ENCODE measurements at regions not wholly inside any gene's neighbourhood (a gene's known extent, or its start where the extent isn't known, plus 50 kb on each side); places are given as distances from the start of the nearest gene placed in this dataset.

- BruUV-seq (replicated peaks) = no TSS peak
- Mint-ChIP-seq H3K27ac (ENCODE audit: unreplicated experiment) (no peak overlapping the region), H3K4me1 (ENCODE audit: low read depth, unreplicated experiment) (no peaks in the 10 kb centered on the region), H3K27me3 (ENCODE audit: insufficient read depth, unreplicated experiment) (no peaks in the 10 kb centered on the region), H3K9me3 (ENCODE audit: unreplicated experiment) (no peaks in the 10 kb centered on the region), H3K36me3 (ENCODE audit: insufficient read depth, unreplicated experiment) (no peaks in the 10 kb centered on the region), H3K4me3 (ENCODE audit: unreplicated experiment) (no peak overlapping the region)
- DNase-seq = no peak
- CTCF ChIA-PET = no interaction called here
- POLR2A ChIA-PET = no interaction called here
- Histone ChIP-seq H3K4me1 (no peaks in the 10 kb centered on the region), H3K4me3 (ENCODE audit: low read depth, low read length) (no peak overlapping the region), H3K36me3 (ENCODE audit: control insufficient read depth, insufficient read depth, low read length) (no peaks in the 10 kb centered on the region), H3K9me3 (no peaks in the 10 kb centered on the region), H3K27me3 (replicated peaks; ENCODE audit: control insufficient read depth, insufficient read depth, low read length) (no peaks in the 10 kb centered on the region)
- TF ChIP-seq CTCF (IDR thresholded peaks at IDR 0.05; ENCODE audit: insufficient read depth in 1 of 2, low read depth in 1 of 2, low read length in 1 of 2, severe bottlenecking in 1 of 2, unreplicated experiment in 1 of 2) = no peak
- intact Hi-C loops (cut with micrococcal nuclease; ENCODE audit: unreplicated experiment) = no loop called here
Observed at GRCh38 chr1:238408737-238409136, 518.0 kb upstream of the ZP4 start.

GRCh38 chr1:238406098-238406860, 515.6 kb upstream of the ZP4 start:
- ChIA-PET CTCF (no interaction called here), POLR2A (no interaction called here)
- Mint-ChIP-seq H3K36me3 (ENCODE audit: insufficient read depth, unreplicated experiment) (no peaks in the 10 kb centered on the region), H3K4me3 (ENCODE audit: unreplicated experiment) (no peak overlapping the region), H3K4me1 (ENCODE audit: low read depth, unreplicated experiment) (no peaks in the 10 kb centered on the region), H3K27ac (ENCODE audit: unreplicated experiment) (no peak overlapping the region), H3K9me3 (ENCODE audit: unreplicated experiment) (no peaks in the 10 kb centered on the region), H3K27me3 (ENCODE audit: insufficient read depth, unreplicated experiment) (no peaks in the 10 kb centered on the region)
- Histone ChIP-seq H3K36me3 (ENCODE audit: control insufficient read depth, insufficient read depth, low read length) (no peaks in the 10 kb centered on the region), H3K4me1 (no peaks in the 10 kb centered on the region), H3K9me3 (no peaks in the 10 kb centered on the region), H3K4me3 (ENCODE audit: low read depth, low read length) (no peak overlapping the region), H3K27me3 (replicated peaks; ENCODE audit: control insufficient read depth, insufficient read depth, low read length) (no peaks in the 10 kb centered on the region)
- DNase-seq = no peak
- intact Hi-C loops (cut with micrococcal nuclease; ENCODE audit: unreplicated experiment) = no loop called here
- no peak for TF ChIP-seq CTCF (IDR thresholded peaks at IDR 0.05; ENCODE audit: insufficient read depth in 1 of 2, low read depth in 1 of 2, low read length in 1 of 2, severe bottlenecking in 1 of 2, unreplicated experiment in 1 of 2)
- BruUV-seq (replicated peaks) = no TSS peak

GRCh38 chr1:238404921-238405320, 514.2 kb upstream of the ZP4 start:
- no TSS peak for BruUV-seq (replicated peaks)
- Histone ChIP-seq H3K4me1 (no peaks in the 10 kb centered on the region), H3K9me3 (no peaks in the 10 kb centered on the region), H3K27me3 (replicated peaks; ENCODE audit: control insufficient read depth, insufficient read depth, low read length) (no peaks in the 10 kb centered on the region), H3K36me3 (ENCODE audit: control insufficient read depth, insufficient read depth, low read length) (no peaks in the 10 kb centered on the region), H3K4me3 (ENCODE audit: low read depth, low read length) (no peak overlapping the region)
- Mint-ChIP-seq H3K4me1 (ENCODE audit: low read depth, unreplicated experiment) (no peaks in the 10 kb centered on the region), H3K36me3 (ENCODE audit: insufficient read depth, unreplicated experiment) (no peaks in the 10 kb centered on the region), H3K4me3 (ENCODE audit: unreplicated experiment) (no peak overlapping the region), H3K9me3 (ENCODE audit: unreplicated experiment) (no peaks in the 10 kb centered on the region), H3K27ac (ENCODE audit: unreplicated experiment) (no peak overlapping the region), H3K27me3 (ENCODE audit: insufficient read depth, unreplicated experiment) (no peaks in the 10 kb centered on the region)
- no peak for TF ChIP-seq CTCF (IDR thresholded peaks at IDR 0.05; ENCODE audit: insufficient read depth in 1 of 2, low read depth in 1 of 2, low read length in 1 of 2, severe bottlenecking in 1 of 2, unreplicated experiment in 1 of 2)
- intact Hi-C loops (cut with micrococcal nuclease; ENCODE audit: unreplicated experiment) = no loop called here
- DNase-seq = no peak
- ChIA-PET POLR2A (no interaction called here), CTCF (no interaction called here)

Measured in Caco-2 (cell line).